GM06990 (cell line): ENCODE measurements at regions not wholly inside any gene's neighbourhood (a gene's known extent, or its start where the extent isn't known, plus 50 kb on each side); places are given as distances from the start of the nearest gene placed in this dataset.

ENCODE experiments used
- DNase-seq: peaks from one replicate; pipeline ENCODE4 v3.0.0-alpha.2; 2011; ENCODE audit not compliant: insufficient read length; ENCODE audit errors: extremely low read depth
- H3K27me3 ChIP-seq: replicated peaks from 2 replicates; pipeline ENCODE4 v1.6.0; 2011; ENCODE audit warnings: low read length; ENCODE audit not compliant: control insufficient read depth, insufficient read depth
- H3K36me3 ChIP-seq: 2 replicates; pipeline ENCODE4 v1.5.1; 2011; ENCODE audit warnings: low read length; ENCODE audit not compliant: control insufficient read depth, insufficient read depth
- H3K4me3 ChIP-seq: replicated peaks from 2 replicates; pipeline ENCODE4 v1.5.1; 2011; ENCODE audit warnings: low read depth, mild to moderate bottlenecking, control low read depth, low read length
- TF ChIP-seq, protein P1 (sequence below): IDR thresholded peaks from 2 replicates; pipeline ENCODE4 v1.5.1; 2011; ENCODE audit warnings: low read length, control low read depth, mild to moderate bottlenecking, inconsistent platforms; ENCODE audit not compliant: insufficient read depth, poor library complexity, severe bottlenecking

DNA sequence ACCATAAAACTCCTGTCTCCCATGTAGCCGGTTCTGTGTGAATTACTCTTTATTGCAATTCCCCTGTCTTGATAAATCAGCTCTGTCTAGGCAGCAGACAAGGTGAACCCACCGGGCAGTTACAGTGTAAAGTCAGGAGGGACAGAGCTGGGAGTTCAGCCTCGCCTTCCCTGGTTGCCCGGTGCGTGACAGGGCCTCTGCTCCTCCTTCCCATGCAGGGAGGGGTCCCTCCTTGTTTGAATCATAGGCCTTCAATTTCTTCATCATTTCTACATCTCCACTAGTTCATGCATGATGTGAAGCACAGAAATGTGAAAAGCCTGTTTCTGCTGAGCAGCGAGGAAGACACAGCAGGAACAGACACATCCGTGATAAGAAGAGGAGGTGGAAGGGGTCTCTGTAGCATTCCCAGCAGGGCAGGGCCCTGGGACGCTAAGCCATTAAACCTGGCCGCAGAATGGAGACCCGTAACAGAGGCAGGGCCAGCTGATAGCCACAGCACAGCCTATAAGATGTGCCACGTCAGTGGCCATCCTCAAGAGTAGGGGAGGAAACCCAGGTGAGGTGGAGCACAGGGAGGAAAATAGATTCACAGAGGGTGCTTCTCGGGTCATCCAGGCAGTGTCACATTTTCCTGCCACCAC is 106.7 kb upstream of the CST7 start:
- TF ChIP-seq, protein P1, sequence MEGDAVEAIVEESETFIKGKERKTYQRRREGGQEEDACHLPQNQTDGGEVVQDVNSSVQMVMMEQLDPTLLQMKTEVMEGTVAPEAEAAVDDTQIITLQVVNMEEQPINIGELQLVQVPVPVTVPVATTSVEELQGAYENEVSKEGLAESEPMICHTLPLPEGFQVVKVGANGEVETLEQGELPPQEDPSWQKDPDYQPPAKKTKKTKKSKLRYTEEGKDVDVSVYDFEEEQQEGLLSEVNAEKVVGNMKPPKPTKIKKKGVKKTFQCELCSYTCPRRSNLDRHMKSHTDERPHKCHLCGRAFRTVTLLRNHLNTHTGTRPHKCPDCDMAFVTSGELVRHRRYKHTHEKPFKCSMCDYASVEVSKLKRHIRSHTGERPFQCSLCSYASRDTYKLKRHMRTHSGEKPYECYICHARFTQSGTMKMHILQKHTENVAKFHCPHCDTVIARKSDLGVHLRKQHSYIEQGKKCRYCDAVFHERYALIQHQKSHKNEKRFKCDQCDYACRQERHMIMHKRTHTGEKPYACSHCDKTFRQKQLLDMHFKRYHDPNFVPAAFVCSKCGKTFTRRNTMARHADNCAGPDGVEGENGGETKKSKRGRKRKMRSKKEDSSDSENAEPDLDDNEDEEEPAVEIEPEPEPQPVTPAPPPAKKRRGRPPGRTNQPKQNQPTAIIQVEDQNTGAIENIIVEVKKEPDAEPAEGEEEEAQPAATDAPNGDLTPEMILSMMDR: no peak
- no peak overlapping the region for H3K4me3 ChIP-seq
- H3K27me3 ChIP-seq: no peaks in the 10 kb centered on the region
- no peaks in the 10 kb centered on the region for H3K36me3 ChIP-seq
- no peak for DNase-seq

DNA sequence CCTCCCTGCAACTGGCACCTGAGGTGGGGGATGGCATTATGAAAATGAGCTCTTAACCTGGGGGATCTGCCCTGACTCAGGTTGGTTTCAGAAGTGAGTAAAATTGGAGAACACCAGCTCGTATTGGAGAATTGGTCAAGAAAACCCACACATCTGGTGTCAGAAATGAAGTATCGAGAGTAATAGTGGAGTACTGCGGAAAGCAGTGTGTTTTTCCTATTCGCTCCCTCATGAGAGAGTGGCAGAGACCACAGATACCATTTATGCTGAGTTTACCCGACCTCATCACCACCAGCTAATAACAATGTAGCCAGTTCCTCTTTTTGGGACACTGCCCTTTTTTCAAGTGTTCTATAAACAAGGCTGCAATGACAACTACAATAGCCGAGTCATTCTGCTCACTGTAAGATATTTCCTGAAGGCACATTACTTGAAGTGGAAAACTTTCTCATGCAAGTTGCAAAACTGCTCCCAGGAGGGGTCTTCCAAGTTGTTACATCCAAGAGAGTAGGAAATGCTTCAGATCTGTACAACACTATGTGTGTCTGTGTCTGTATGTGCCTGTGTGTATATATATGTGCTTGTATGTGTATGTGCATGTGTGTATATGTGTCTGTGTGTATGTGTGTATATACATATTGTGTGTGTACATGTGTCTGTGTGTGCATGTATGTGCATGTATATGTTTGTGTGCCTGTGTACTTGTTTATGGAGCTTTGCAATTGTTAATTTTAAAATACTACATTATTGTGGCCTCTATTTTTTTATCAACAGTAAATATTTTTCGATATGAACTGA is 106.0 kb upstream of the CST7 start:
- Histone ChIP-seq H3K27me3 (no peaks in the 10 kb centered on the region), H3K36me3 (no peaks in the 10 kb centered on the region), H3K4me3 (no peak overlapping the region)
- TF ChIP-seq, protein P1: no peak
- DNase-seq: peak; percentile 79

DNA sequence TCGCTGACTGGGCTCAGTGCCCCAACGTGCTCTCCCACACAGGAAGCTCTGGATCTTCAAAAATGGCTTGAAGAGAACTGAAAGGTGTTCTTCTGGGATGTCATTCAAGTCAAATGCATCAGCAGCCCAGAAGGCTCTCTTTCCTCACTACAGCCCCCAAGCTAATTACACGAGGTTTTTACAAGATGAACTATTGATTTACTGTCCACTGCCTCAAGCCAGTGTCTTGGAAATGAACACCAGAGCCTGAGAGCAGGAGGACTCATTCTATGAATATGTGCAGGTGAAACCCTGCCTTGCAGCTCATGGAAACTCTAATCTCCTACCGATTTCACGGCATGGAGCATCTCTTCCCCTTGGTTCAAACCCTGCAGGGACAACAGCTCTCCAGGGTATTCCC is 98.9 kb upstream of the CST7 start:
- TF ChIP-seq, protein P1: no peak
- Histone ChIP-seq H3K27me3 (no peaks in the 10 kb centered on the region), H3K36me3 (no peaks in the 10 kb centered on the region), H3K4me3 (no peak overlapping the region)
- no peak for DNase-seq

DNA sequence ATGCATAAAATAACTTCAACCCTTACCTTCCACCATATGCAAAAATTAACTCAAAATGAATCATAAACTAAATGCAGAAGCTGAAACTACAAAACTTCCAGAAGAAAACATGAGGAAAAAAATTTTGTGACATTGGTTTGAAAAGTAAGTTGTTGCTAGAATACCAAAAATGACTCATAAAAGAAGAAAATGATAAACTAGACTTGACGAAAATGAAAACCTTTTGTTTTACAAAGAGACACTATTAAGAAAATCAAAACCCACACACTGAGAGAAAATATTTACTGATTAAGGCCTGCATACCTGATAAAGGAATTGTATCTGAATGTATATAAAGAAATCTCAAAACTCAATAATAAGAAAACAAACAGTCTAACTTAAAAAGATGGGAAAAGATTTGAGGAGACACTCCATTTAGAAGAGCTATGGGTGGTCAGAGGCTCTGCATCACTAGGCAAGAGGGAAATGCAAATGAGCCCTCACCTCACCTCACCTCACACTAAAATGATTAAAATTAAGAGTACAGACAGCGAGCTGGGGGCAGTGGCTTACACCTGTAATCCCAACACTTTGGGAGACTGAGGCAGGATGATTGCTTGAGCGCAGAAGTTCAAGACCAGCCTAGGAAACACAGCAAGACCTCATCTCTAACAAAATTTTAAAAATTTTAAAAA is 97.6 kb upstream of the CST7 start:
- no peaks in the 10 kb centered on the region for H3K36me3 ChIP-seq
- TF ChIP-seq, protein P1: no peak
- H3K27me3 ChIP-seq: no peaks in the 10 kb centered on the region
- DNase-seq: no peak
- no peak overlapping the region for H3K4me3 ChIP-seq

DNA sequence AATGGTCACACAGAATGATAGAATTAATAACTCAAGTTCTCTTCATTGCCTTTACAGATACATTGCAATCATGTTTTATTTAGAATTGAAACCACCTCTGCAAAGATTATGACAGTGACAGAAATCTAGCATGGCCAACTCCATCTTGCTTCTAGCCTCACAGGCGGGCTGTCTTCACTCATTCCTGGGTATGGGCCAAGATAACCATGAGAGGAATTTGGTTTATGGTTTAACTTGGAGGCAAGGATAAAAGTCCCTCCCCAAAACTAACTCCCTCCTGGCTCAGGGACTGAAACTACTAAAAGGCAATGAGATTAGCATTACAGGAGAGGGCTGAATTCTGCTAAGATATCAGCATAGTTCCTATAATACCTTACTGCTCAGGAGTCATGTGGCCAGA is 95.2 kb upstream of the CST7 start:
- no peaks in the 10 kb centered on the region for H3K36me3 ChIP-seq
- no peaks in the 10 kb centered on the region for H3K27me3 ChIP-seq
- TF ChIP-seq, protein P1: no peak
- DNase-seq: no peak
- no peak overlapping the region for H3K4me3 ChIP-seq
